Kidney epithelial cell (primary cell): ENCODE measurements at regions not wholly inside any gene's neighbourhood (a gene's known extent, or its start where the extent isn't known, plus 50 kb on each side); places are given as distances from the start of the nearest gene placed in this dataset.

Source experiments
- DNase-seq: peaks from one replicate; pipeline ENCODE4 v3.0.0-alpha.2; 2010; ENCODE audit warnings: low read depth
- H3K27me3 ChIP-seq: 2 replicates; pipeline ENCODE4 v1.6.0; 2011; ENCODE audit warnings: low read length; ENCODE audit not compliant: control insufficient read depth, insufficient read depth
- H3K36me3 ChIP-seq: 2 replicates; pipeline ENCODE4 v1.5.1; 2011; ENCODE audit warnings: low read length; ENCODE audit not compliant: control insufficient read depth, insufficient read depth
- H3K4me3 ChIP-seq: 2 replicates; pipeline ENCODE4 v1.5.1; 2011; ENCODE audit warnings: low read depth, mild to moderate bottlenecking, control low read depth, low read length
- TF ChIP-seq, protein P1 (sequence below): IDR thresholded peaks from 2 replicates; pipeline ENCODE4 v1.5.1; 2011; ENCODE audit warnings: mild to moderate bottlenecking, moderate library complexity, low read length, control low read depth, inconsistent platforms; ENCODE audit not compliant: insufficient read depth, poor library complexity, severe bottlenecking

DNA sequence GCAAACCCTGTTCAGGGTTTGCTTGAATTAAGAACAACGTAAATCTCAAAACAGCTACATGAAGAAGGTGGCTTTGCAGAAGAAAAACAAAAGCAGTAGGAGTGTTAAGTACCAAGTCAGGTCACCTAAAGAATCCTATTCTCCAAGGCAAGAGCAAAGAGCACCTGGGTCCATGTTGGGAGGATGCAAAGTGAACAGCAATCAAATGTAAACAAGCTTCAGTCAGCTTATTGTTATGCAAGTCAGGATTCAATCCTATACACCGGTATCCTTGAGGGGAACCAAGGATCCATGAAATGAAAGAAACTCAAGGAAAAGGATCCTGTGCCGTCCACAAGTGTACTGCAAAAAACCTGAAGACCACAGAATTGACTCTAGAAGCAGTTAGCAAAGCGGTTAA is 261.0 kb upstream of the DDX18 start:
- Histone ChIP-seq H3K4me3 (no peak overlapping the region), H3K36me3 (no peaks in the 10 kb centered on the region), H3K27me3 (no peaks in the 10 kb centered on the region)
- DNase-seq: no peak
- TF ChIP-seq, protein P1, sequence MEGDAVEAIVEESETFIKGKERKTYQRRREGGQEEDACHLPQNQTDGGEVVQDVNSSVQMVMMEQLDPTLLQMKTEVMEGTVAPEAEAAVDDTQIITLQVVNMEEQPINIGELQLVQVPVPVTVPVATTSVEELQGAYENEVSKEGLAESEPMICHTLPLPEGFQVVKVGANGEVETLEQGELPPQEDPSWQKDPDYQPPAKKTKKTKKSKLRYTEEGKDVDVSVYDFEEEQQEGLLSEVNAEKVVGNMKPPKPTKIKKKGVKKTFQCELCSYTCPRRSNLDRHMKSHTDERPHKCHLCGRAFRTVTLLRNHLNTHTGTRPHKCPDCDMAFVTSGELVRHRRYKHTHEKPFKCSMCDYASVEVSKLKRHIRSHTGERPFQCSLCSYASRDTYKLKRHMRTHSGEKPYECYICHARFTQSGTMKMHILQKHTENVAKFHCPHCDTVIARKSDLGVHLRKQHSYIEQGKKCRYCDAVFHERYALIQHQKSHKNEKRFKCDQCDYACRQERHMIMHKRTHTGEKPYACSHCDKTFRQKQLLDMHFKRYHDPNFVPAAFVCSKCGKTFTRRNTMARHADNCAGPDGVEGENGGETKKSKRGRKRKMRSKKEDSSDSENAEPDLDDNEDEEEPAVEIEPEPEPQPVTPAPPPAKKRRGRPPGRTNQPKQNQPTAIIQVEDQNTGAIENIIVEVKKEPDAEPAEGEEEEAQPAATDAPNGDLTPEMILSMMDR: no peak

DNA sequence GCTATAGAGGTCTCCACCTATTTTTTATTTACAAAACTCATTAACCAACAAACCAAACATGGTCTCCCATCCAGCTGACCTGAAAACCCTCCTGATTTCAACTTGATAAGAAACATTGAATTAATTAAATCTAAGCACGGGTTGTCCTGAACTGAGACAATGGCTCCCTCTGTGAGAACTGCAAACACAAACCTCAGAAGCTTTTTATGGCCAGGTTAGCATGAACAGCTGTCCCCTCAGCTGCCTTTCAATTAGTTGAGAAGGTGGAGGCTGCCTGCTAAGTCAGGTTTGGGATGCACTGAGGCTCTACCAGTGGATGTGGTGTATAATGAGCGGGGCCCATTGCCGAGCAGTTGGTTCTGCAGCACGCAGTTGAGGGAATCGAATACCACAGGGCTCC is 258.5 kb upstream of the DDX18 start:
- H3K4me3 ChIP-seq: no peak overlapping the region
- DNase-seq: no peak
- no peaks in the 10 kb centered on the region for H3K36me3 ChIP-seq
- TF ChIP-seq, protein P1: no peak
- H3K27me3 ChIP-seq: no peaks in the 10 kb centered on the region

DNA sequence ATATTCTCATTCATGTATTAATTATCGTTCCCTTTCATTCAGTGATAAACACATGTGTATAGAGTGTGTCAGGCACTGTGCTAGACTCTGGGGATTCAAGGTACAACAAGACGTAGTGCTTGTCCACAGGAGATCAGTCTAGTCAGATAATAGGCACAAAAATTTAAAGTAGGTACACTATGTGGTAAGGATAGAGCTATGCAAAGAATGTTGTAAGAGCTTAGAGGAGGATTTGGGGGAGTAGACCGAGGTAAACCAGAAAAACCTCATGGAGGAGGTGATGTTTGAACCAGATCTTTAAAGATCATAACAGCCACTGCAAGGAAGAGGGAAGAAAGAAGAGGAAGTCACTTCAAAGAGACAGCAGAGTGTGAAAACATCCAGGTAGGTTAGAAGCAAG is 256.9 kb upstream of the DDX18 start:
- Histone ChIP-seq H3K27me3 (no peaks in the 10 kb centered on the region), H3K4me3 (no peak overlapping the region), H3K36me3 (no peaks in the 10 kb centered on the region)
- TF ChIP-seq, protein P1: no peak
- DNase-seq: no peak

DNA sequence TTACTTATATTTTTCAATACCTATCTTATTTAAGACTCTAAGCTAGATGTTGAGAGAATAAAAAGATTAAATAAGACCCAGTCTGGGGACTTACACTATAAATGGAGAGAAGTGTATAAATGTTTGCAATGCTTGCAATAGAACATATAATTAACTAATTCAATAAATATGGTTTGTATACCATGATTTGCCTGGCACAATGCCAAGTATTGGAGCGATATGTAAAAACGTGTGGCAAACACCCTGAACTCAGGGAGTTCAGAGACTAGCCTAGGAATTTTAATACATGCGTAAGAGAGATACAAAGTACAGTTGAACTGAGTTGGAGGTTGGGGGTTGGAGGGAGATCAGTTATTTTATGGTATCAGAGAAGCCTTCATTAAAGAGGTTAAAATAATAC is 251.8 kb upstream of the DDX18 start:
- Histone ChIP-seq H3K27me3 (no peaks in the 10 kb centered on the region), H3K36me3 (no peaks in the 10 kb centered on the region), H3K4me3 (no peak overlapping the region)
- no peak for DNase-seq
- TF ChIP-seq, protein P1: no peak

DNA sequence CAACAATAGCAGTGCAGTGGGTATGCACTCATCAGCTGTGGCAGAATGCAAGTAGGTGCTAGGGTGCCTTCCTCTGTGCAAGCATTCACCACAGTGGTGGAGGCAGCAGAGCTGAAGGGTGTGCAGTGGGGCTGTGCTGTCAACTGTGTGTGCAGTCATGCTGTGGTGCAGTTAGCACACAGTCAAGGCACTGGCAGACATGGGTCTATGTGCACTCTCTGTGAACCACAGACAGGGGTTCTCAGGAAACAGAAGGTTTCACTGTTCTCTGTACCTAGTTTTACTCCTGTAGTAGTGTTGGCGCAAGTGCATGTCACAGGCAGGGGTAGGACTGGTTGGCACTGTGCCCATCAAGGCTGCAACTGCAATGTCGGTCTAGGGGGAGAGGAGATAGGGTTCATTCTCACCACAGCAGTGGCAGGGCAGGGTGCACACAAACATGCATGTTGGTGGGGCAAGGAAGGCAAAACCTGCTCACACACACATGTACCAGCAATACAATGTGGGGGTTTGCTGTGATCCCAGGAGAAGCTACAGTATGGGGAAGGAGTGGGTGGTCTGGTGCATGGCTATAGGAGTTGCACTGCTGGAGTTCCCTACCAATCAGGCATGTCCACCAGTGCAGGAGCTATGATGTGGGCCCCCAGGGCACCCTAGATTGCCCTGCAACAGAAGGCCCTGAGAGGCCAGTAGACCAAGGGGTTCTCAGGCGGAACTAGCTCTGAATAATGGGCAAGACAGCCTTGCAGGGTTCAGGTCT is 242.7 kb upstream of the DDX18 start:
- Histone ChIP-seq H3K27me3 (no peaks in the 10 kb centered on the region), H3K36me3 (no peaks in the 10 kb centered on the region), H3K4me3 (no peak overlapping the region)
- TF ChIP-seq, protein P1: no peak
- DNase-seq: no peak

DNA sequence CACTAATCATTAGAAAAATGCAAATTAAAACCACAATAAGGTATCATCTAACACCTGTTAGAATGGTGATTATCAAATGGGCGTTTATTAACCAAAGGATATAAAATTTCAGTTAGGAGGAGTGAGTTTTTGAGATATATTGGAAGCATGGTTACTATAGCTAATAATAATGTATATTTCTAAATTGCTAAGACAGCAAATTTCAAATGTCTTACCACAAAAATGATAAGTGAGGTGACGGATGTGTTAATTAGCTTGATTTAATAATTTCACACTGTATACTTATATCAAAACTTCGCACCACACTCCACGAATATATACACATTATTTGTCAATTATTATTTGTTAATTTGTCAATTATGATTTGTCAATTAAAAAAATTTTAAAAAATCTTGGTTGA is 227.2 kb upstream of the DDX18 start:
- Histone ChIP-seq H3K4me3 (no peak overlapping the region), H3K27me3 (no peaks in the 10 kb centered on the region), H3K36me3 (no peaks in the 10 kb centered on the region)
- DNase-seq: no peak
- TF ChIP-seq, protein P1: no peak
